GM23338 (cell line): ENCODE measurements at regions not wholly inside any gene's neighbourhood (a gene's known extent, or its start where the extent isn't known, plus 50 kb on each side); places are given as distances from the start of the nearest gene placed in this dataset.

ENCODE experiments used
- CREB1 ChIP-seq: fragments of 250-450 bp; sonication (Bioruptor Pico); IDR thresholded peaks from 2 replicates; pipeline ENCODE4 v1.5.0; 2020; ENCODE audit warnings: low read depth, mild to moderate bottlenecking, moderate library complexity
- EZH2 ChIP-seq: fragments of 200-600 bp; sonication (generic); IDR thresholded peaks from one replicate; pipeline ENCODE4 v1.8.0; 2017; ENCODE audit warnings: antibody characterized with exemption, mild to moderate bottlenecking, low read depth; ENCODE audit not compliant: unreplicated experiment
- EZH2phosphoT487 ChIP-seq: fragments of 200-600 bp; sonication (generic); IDR thresholded peaks from one replicate; pipeline ENCODE4 v1.8.1; 2018; ENCODE audit warnings: antibody characterized with exemption; ENCODE audit not compliant: unreplicated experiment
- JUNB ChIP-seq: IDR thresholded peaks from one replicate; pipeline ENCODE4 v1.6.1; 2016; ENCODE audit warnings: antibody characterized with exemption; ENCODE audit not compliant: unreplicated experiment
- NANOG ChIP-seq: IDR thresholded peaks from 2 replicates; pipeline ENCODE4 v1.6.1; 2016; ENCODE audit warnings: antibody characterized with exemption, borderline replicate concordance
- POLR2AphosphoS5 ChIP-seq: IDR thresholded peaks from 2 replicates; pipeline ENCODE4 v1.6.1; 2016; ENCODE audit warnings: antibody characterized with exemption, low read depth
- STAT1 ChIP-seq: IDR thresholded peaks from one replicate; pipeline ENCODE4 v1.6.1; 2016; ENCODE audit warnings: antibody characterized with exemption; ENCODE audit not compliant: unreplicated experiment
- ZNF114 ChIP-seq: fragments of 250-450 bp; sonication (Bioruptor Pico); IDR thresholded peaks from 2 replicates; pipeline ENCODE4 v1.5.0; 2020; ENCODE audit warnings: mild to moderate bottlenecking, moderate library complexity
- ZNF331 ChIP-seq: fragments of 250-450 bp; sonication (Bioruptor Pico); IDR thresholded peaks from 2 replicates; pipeline ENCODE4 v1.5.0; 2020; ENCODE audit warnings: low read depth, mild to moderate bottlenecking, moderate library complexity
- TF ChIP-seq, protein P1 (sequence below), 2 experiments: fragments of 200-600 bp in 1 of 2; sonication (generic) in 1 of 2; conservative IDR thresholded peaks; 2 replicates each; pipeline versions ENCODE4 v1.5.1 to v1.6.1; 2016 to 2017; ENCODE audit warnings: antibody characterized with exemption in 2 of 2, low read depth in 2 of 2, mild to moderate bottlenecking in 2 of 2, moderate library complexity in 1 of 2
- TF ChIP-seq, protein P2 (sequence below): fragments of 250-450 bp; sonication (Bioruptor Pico); IDR thresholded peaks from 2 replicates; pipeline ENCODE4 v1.5.0; 2020; ENCODE audit warnings: mild to moderate bottlenecking, moderate library complexity
- TF ChIP-seq, protein P3 (sequence below): IDR thresholded peaks from one replicate; pipeline ENCODE4 v1.6.1; 2018; ENCODE audit warnings: antibody characterized with exemption; ENCODE audit not compliant: unreplicated experiment

DNA sequence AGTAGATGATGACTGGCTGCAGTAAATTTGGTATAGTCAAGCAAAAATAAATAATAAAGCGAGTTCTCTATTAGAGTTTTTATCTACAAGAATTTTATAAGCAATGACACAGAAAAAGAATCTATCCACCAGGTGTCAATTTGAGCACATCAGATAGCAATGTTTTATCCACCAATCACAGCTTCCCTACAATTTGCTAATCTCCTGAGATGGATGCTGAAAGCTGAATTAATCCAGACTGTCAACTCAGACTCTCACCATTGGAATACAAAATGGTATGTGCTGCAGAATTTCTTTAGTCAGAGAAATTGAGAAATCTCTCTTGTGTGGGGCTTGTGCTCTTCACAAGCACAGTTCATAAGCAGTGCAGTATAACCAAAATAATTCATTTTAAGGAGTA is 888.9 kb upstream of the GHITM start:
- TF ChIP-seq ZNF331 (CRISPR knock-in tag), result no peak
- TF ChIP-seq, protein P1, sequence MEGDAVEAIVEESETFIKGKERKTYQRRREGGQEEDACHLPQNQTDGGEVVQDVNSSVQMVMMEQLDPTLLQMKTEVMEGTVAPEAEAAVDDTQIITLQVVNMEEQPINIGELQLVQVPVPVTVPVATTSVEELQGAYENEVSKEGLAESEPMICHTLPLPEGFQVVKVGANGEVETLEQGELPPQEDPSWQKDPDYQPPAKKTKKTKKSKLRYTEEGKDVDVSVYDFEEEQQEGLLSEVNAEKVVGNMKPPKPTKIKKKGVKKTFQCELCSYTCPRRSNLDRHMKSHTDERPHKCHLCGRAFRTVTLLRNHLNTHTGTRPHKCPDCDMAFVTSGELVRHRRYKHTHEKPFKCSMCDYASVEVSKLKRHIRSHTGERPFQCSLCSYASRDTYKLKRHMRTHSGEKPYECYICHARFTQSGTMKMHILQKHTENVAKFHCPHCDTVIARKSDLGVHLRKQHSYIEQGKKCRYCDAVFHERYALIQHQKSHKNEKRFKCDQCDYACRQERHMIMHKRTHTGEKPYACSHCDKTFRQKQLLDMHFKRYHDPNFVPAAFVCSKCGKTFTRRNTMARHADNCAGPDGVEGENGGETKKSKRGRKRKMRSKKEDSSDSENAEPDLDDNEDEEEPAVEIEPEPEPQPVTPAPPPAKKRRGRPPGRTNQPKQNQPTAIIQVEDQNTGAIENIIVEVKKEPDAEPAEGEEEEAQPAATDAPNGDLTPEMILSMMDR (conservative IDR thresholded peaks at IDR 0.05; ENCODE audit: low read depth in 2 of 2), result no peak
- TF ChIP-seq POLR2AphosphoS5, result no peak
- TF ChIP-seq ZNF114 (CRISPR knock-in tag), result no peak
- TF ChIP-seq EZH2, result no peak
- no peak for TF ChIP-seq CREB1 (CRISPR knock-in tag)
- TF ChIP-seq EZH2phosphoT487, result no peak
- TF ChIP-seq, protein P2, sequence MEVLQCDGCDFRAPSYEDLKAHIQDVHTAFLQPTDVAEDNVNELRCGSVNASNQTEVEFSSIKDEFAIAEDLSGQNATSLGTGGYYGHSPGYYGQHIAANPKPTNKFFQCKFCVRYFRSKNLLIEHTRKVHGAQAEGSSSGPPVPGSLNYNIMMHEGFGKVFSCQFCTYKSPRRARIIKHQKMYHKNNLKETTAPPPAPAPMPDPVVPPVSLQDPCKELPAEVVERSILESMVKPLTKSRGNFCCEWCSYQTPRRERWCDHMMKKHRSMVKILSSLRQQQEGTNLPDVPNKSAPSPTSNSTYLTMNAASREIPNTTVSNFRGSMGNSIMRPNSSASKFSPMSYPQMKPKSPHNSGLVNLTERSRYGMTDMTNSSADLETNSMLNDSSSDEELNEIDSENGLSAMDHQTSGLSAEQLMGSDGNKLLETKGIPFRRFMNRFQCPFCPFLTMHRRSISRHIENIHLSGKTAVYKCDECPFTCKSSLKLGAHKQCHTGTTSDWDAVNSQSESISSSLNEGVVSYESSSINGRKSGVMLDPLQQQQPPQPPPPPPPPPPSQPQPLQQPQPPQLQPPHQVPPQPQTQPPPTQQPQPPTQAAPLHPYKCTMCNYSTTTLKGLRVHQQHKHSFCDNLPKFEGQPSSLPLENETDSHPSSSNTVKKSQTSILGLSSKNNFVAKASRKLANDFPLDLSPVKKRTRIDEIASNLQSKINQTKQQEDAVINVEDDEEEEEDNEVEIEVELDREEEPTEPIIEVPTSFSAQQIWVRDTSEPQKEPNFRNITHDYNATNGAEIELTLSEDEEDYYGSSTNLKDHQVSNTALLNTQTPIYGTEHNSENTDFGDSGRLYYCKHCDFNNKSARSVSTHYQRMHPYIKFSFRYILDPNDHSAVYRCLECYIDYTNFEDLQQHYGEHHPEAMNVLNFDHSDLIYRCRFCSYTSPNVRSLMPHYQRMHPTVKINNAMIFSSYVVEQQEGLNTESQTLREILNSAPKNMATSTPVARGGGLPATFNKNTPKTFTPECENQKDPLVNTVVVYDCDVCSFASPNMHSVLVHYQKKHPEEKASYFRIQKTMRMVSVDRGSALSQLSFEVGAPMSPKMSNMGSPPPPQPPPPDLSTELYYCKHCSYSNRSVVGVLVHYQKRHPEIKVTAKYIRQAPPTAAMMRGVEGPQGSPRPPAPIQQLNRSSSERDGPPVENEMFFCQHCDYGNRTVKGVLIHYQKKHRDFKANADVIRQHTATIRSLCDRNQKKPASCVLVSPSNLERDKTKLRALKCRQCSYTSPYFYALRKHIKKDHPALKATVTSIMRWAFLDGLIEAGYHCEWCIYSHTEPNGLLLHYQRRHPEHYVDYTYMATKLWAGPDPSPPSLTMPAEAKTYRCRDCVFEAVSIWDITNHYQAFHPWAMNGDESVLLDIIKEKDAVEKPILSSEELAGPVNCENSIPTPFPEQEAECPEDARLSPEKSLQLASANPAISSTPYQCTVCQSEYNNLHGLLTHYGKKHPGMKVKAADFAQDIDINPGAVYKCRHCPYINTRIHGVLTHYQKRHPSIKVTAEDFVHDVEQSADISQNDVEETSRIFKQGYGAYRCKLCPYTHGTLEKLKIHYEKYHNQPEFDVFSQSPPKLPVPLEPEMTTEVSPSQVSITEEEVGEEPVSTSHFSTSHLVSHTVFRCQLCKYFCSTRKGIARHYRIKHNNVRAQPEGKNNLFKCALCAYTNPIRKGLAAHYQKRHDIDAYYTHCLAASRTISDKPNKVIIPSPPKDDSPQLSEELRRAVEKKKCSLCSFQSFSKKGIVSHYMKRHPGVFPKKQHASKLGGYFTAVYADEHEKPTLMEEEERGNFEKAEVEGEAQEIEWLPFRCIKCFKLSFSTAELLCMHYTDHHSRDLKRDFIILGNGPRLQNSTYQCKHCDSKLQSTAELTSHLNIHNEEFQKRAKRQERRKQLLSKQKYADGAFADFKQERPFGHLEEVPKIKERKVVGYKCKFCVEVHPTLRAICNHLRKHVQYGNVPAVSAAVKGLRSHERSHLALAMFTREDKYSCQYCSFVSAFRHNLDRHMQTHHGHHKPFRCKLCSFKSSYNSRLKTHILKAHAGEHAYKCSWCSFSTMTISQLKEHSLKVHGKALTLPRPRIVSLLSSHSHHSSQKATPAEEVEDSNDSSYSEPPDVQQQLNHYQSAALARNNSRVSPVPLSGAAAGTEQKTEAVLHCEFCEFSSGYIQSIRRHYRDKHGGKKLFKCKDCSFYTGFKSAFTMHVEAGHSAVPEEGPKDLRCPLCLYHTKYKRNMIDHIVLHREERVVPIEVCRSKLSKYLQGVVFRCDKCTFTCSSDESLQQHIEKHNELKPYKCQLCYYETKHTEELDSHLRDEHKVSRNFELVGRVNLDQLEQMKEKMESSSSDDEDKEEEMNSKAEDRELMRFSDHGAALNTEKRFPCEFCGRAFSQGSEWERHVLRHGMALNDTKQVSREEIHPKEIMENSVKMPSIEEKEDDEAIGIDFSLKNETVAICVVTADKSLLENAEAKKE (CRISPR knock-in tag), result no peak
- TF ChIP-seq STAT1, result no peak
- TF ChIP-seq, protein P3, sequence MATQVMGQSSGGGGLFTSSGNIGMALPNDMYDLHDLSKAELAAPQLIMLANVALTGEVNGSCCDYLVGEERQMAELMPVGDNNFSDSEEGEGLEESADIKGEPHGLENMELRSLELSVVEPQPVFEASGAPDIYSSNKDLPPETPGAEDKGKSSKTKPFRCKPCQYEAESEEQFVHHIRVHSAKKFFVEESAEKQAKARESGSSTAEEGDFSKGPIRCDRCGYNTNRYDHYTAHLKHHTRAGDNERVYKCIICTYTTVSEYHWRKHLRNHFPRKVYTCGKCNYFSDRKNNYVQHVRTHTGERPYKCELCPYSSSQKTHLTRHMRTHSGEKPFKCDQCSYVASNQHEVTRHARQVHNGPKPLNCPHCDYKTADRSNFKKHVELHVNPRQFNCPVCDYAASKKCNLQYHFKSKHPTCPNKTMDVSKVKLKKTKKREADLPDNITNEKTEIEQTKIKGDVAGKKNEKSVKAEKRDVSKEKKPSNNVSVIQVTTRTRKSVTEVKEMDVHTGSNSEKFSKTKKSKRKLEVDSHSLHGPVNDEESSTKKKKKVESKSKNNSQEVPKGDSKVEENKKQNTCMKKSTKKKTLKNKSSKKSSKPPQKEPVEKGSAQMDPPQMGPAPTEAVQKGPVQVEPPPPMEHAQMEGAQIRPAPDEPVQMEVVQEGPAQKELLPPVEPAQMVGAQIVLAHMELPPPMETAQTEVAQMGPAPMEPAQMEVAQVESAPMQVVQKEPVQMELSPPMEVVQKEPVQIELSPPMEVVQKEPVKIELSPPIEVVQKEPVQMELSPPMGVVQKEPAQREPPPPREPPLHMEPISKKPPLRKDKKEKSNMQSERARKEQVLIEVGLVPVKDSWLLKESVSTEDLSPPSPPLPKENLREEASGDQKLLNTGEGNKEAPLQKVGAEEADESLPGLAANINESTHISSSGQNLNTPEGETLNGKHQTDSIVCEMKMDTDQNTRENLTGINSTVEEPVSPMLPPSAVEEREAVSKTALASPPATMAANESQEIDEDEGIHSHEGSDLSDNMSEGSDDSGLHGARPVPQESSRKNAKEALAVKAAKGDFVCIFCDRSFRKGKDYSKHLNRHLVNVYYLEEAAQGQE, result no peak
- no peak for TF ChIP-seq JUNB
- no peak for TF ChIP-seq NANOG
